HG02610 (cell line): ENCODE measurements at regions not wholly inside any gene's neighbourhood (a gene's known extent, or its start where the extent isn't known, plus 50 kb on each side); places are given as distances from the start of the nearest gene placed in this dataset.
"Not testable (repeated sequence)": the region's sequence is repeated elsewhere in the genome, so short reads cannot be mapped to it uniquely, and the experiment has no call there.

Experiments
- ATAC-seq: cut with Tn5 transposase; IDR thresholded peaks from one replicate; pipeline ENCODE4 v1.9.1; 2021; ENCODE audit warnings: mild to moderate bottlenecking, moderate library complexity; ENCODE audit not compliant: unreplicated experiment

GRCh38 chr5:130616161-130616560, 548.9 kb downstream of the HINT1 start:
- ATAC-seq: no peak

- ATAC-seq: no peak
Measured at GRCh38 chr5:130605234-130605633, 559.8 kb downstream of the HINT1 start.

GRCh38 chr5:130596647-130597046, 568.4 kb downstream of the HINT1 start:
- not testable (repeated sequence) for ATAC-seq

GRCh38 chr5:130580264-130580663, 584.8 kb downstream of the HINT1 start:
- no peak for ATAC-seq

GRCh38 chr5:130578354-130578753, 586.7 kb downstream of the HINT1 start:
- ATAC-seq: no peak

GRCh38 chr5:130571076-130571475, 594.0 kb downstream of the HINT1 start:
- ATAC-seq: no peak

GRCh38 chr5:130568791-130569190, 596.3 kb downstream of the HINT1 start:
- ATAC-seq: no peak

- no peak for ATAC-seq
Measured at GRCh38 chr5:130555429-130555828, 609.6 kb downstream of the HINT1 start.

DNA sequence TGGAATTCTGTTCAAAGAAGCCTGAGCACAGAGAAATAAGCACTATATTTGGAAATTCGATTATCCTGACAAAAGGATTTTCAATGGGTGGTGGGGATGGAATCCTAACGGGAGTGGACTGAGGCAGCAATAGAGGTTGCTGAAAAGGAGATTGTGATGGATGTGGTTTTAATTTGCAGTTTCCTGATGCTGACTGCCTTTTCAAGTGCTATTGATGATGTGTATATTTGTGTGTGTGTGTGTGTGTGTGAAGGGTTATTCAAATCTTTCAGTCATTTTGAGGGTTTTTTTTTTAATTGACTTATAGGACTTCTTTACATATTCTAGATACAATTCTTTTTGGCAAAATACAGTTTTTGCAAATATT, 614.5 kb downstream of the HINT1 start:
- no peak for ATAC-seq

GRCh38 chr5:130549884-130550561, 615.0 kb downstream of the HINT1 start:
- no peak for ATAC-seq

DNA sequence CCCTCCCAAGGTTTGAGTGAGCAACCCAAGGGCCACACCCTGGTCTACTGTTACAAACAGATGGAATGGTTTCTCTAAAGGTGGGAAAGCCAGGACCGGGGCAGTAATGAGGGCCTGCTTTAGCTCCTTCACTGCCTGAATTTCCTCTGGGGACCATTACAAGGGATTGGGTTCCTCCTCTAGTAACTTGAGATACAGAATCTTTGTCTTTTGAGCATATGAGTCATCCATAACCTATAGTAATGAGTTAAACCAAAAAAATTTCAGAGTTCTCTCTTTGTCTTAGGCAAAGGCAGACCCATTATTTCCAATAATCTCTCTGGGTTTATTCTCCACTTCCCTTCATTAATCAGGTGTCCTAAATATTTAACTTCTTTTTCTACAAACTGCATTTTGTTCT, 618.8 kb downstream of the HINT1 start:
- ATAC-seq: no peak

GRCh38 chr5:130545291-130545690, 619.8 kb downstream of the HINT1 start:
- no peak for ATAC-seq

- ATAC-seq: no peak
Measured at GRCh38 chr5:130541617-130542221, 623.3 kb downstream of the HINT1 start.

DNA sequence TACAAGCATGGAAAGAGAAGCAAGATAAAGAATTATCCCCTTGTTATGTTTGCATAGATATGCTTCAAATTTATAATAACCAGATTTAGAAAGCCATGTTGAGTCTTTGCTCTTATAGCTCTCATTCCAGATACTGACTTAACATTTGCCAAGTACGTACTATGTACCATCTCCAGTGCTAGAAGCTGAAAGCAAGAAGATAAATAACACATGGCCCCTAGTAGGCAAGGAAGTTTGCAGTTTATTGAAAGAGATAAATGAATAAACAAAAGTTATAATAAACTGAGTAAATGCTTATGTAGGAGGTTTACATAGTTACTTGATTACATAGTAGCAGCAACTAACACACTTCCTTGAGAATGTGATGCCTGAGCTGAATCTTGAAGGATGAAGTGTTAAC, 628.4 kb downstream of the HINT1 start:
- ATAC-seq: no peak

GRCh38 chr5:130532786-130533185, 628.5 kb downstream of the CHSY3 start:
- no peak for ATAC-seq

GRCh38 chr5:130529511-130530485, 625.5 kb downstream of the CHSY3 start:
- ATAC-seq: no peak

GRCh38 chr5:130529111-130529510, 624.8 kb downstream of the CHSY3 start:
- ATAC-seq: no peak

DNA sequence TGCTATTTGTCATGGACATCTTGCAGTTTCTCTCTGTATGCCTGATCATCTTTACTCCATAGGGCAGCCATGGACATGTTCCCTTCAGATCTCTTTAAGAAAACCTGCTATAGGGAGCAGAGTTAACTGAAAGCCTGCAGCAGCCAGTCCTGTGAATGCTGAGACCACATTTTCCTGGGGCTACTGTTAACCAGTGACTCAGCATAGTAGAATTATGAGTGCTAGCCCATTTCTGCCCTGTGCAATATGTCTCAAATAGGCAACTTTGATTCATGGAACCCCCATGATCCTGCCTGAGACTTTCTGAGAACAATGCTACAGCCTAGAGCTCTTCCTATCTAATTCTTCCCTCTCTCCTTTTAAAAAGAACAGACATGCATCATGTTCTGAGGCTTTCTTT, 624.2 kb downstream of the CHSY3 start:
- ATAC-seq: no peak

DNA sequence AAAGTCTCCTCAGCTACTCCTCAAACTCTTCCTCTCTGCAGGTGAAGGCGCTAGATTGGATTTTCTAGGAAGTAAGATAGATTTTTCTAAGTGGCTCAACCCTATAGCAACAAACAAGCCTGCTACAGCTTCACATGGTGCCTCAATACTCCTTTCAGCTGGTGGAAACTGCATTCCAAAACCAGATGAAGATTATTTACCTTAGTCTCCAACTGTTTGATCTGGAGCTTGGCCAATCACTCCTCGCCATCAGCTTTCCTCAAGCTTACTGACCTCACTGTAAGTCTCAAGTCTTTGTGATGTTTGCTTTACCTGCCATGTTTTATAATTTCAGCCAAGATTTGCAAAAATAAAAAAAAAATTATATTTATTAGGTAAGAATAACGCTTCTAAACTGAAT, 622.4 kb downstream of the CHSY3 start:
- ATAC-seq: no peak

- ATAC-seq: no peak
Measured at GRCh38 chr5:130520211-130520610, 615.9 kb downstream of the CHSY3 start.

DNA sequence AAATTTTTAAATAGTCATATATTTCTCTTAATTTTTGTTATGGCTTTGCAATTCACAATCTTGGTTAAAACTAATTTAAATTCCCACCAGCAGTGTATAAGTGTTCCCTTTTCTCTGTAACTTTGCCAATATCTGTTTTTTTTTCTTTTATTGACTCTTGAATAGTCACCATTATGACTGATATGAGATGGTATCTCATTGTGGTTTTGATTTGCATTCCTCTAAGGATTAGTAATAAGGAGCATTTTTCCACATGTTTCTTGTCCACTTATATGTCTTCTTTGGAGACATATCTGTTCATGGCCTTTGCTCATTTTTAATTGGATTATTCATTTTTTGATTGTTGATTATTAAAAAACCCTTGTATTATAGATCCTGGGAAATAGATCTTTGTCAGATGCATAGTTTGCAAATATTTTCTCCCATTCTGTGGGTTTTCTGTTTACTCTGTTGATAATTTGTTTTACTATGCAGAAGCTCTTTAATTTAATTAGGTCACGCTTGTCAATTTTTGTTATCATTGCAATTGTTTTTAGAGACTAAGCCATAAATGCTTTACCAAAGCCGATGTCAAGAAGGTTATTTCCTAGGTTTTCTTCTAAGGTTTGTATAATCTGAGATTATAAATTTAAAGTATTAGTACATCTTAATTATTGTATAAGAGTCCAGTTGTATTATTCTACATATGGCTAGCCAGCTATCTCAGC, 610.9 kb downstream of the CHSY3 start:
- no peak for ATAC-seq
